OCI-LY3 (cell line): ENCODE measurements at regions not wholly inside any gene's neighbourhood (a gene's known extent, or its start where the extent isn't known, plus 50 kb on each side); places are given as distances from the start of the nearest gene placed in this dataset.

Experiments used
- CTCF ChIP-seq: fragments of 200-600, 300-600 bp; sonication (generic); IDR thresholded peaks from 2 replicates; pipeline ENCODE4 v1.5.1; 2014; ENCODE audit warnings: antibody characterized with exemption, low read length, low read depth
- EZH2phosphoT487 ChIP-seq: fragments of 200-600 bp; shearing (Covaris generic); IDR thresholded peaks from 2 replicates; pipeline ENCODE4 v1.6.1; 2018; ENCODE audit warnings: antibody characterized with exemption, mixed run types, low read depth

- TF ChIP-seq CTCF = no peak
- no peak for TF ChIP-seq EZH2phosphoT487
These were observed 59.9 kb upstream of the TANK start for GRCh38 chr2:161100211-161100895.
